ENCODE measurements at regions not wholly inside any gene's neighbourhood (a gene's known extent, or its start where the extent isn't known, plus 50 kb on each side); places are given as distances from the start of the nearest gene placed in this dataset.

GRCh38 chr7:13050703-13051102, 363.3 kb downstream of the ARL4A start:
- ChIA-PET CTCF (no interaction called here), POLR2A (ENCODE audit: low non-redundant PET) (no interaction called here)
- TF ChIP-seq CTCF (conservative IDR thresholded peaks at IDR 0.05; ENCODE audit: low read depth, low read length): no peak
- no peak for TF ChIP-seq EZH2 (IDR thresholded peaks at IDR 0.05; ENCODE audit: borderline replicate concordance, low read depth, low read length, poor library complexity, severe bottlenecking)
- intact Hi-C loops (cut with micrococcal nuclease; ENCODE audit: unreplicated experiment): no loop called here
- H3K36me3 ChIP-seq (ENCODE audit: insufficient read depth, low read length, poor library complexity, severe bottlenecking): no peaks in the 10 kb centered on the region
- H3K9me3 ChIP-seq (ENCODE audit: low read depth, low read length, poor library complexity, severe bottlenecking): no peaks in the 10 kb centered on the region
- no TSS peak for BruUV-seq (replicated peaks)
- H3K27me3 ChIP-seq (replicated peaks; ENCODE audit: insufficient read depth, low read depth, low read length, poor library complexity): peaks cover 1% of the 10 kb centered on the region
- DNase-seq (ENCODE audit: low spot score): no peak
- H3K4me3 ChIP-seq (ENCODE audit: low read depth, low read length, poor library complexity, severe bottlenecking): no peak overlapping the region
- no peaks in the 10 kb centered on the region for H3K4me1 ChIP-seq (ENCODE audit: insufficient read depth, low read length, poor library complexity, severe bottlenecking)
- H3K27ac ChIP-seq (ENCODE audit: low read depth, low read length, poor library complexity, severe bottlenecking): no peak overlapping the region

- intact Hi-C loops (cut with micrococcal nuclease; ENCODE audit: unreplicated experiment): no loop called here
- Histone ChIP-seq H3K9me3 (ENCODE audit: low read depth, low read length, poor library complexity, severe bottlenecking) (no peaks in the 10 kb centered on the region), H3K4me3 (ENCODE audit: low read depth, low read length, poor library complexity, severe bottlenecking) (no peak overlapping the region), H3K4me1 (ENCODE audit: insufficient read depth, low read length, poor library complexity, severe bottlenecking) (no peaks in the 10 kb centered on the region), H3K36me3 (ENCODE audit: insufficient read depth, low read length, poor library complexity, severe bottlenecking) (no peaks in the 10 kb centered on the region), H3K27ac (ENCODE audit: low read depth, low read length, poor library complexity, severe bottlenecking) (no peak overlapping the region), H3K27me3 (replicated peaks; ENCODE audit: insufficient read depth, low read depth, low read length, poor library complexity) (peaks cover 23% of the 10 kb centered on the region)
- no peak for DNase-seq (ENCODE audit: low spot score)
- TF ChIP-seq CTCF (conservative IDR thresholded peaks at IDR 0.05; ENCODE audit: low read depth, low read length): no peak
- no peak for TF ChIP-seq EZH2 (IDR thresholded peaks at IDR 0.05; ENCODE audit: borderline replicate concordance, low read depth, low read length, poor library complexity, severe bottlenecking)
- BruUV-seq (replicated peaks): no TSS peak
- POLR2A ChIA-PET (ENCODE audit: low non-redundant PET): no interaction called here
- CTCF ChIA-PET: no interaction called here
These were observed 368.4 kb downstream of the ARL4A start for GRCh38 chr7:13055732-13056368.

- Histone ChIP-seq H3K27me3 (replicated peaks; ENCODE audit: insufficient read depth, low read depth, low read length, poor library complexity) (peaks cover 23% of the 10 kb centered on the region), H3K4me3 (ENCODE audit: low read depth, low read length, poor library complexity, severe bottlenecking) (no peak overlapping the region), H3K4me1 (ENCODE audit: insufficient read depth, low read length, poor library complexity, severe bottlenecking) (no peaks in the 10 kb centered on the region), H3K36me3 (ENCODE audit: insufficient read depth, low read length, poor library complexity, severe bottlenecking) (no peaks in the 10 kb centered on the region), H3K9me3 (ENCODE audit: low read depth, low read length, poor library complexity, severe bottlenecking) (no peaks in the 10 kb centered on the region), H3K27ac (ENCODE audit: low read depth, low read length, poor library complexity, severe bottlenecking) (no peak overlapping the region)
- no TSS peak for BruUV-seq (replicated peaks)
- intact Hi-C loops (cut with micrococcal nuclease; ENCODE audit: unreplicated experiment): no loop called here
- no peak for TF ChIP-seq CTCF (conservative IDR thresholded peaks at IDR 0.05; ENCODE audit: low read depth, low read length)
- TF ChIP-seq EZH2 (IDR thresholded peaks at IDR 0.05; ENCODE audit: borderline replicate concordance, low read depth, low read length, poor library complexity, severe bottlenecking): no peak
- ChIA-PET CTCF (no interaction called here), POLR2A (ENCODE audit: low non-redundant PET) (no interaction called here)
- DNase-seq (ENCODE audit: low spot score): no peak
These were observed 370.2 kb downstream of the ARL4A start for GRCh38 chr7:13057462-13058200.
